HG03575 (cell line): ENCODE measurements at regions not wholly inside any gene's neighbourhood (a gene's known extent, or its start where the extent isn't known, plus 50 kb on each side); places are given as distances from the start of the nearest gene placed in this dataset.

Experiments
- ATAC-seq: cut with Tn5 transposase; IDR thresholded peaks from one replicate; pipeline ENCODE4 v1.9.1; 2021; ENCODE audit not compliant: unreplicated experiment, insufficient number of reproducible peaks, low FRiP score; ENCODE audit errors: extremely low read depth

DNA sequence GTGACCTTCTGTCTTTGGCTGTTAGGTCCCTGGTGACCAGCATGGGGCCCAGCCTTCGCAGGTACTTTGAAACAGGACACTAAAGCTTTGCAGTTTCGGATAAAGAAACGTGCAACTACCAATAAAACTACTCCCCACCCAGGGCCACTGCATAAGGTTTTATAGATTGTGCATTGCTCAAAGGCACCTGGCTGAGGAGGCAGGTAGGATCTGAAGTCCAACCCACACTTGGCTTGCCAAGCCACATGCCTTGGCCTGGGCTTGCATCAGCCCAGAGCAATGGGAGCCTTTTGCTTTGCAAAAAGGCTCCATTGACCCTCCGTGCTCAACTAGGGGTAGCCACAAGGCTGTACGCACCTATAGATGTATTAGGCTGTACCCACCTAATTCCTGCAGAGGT is 84.4 kb upstream of the SYT6 start:
- no peak for ATAC-seq

DNA sequence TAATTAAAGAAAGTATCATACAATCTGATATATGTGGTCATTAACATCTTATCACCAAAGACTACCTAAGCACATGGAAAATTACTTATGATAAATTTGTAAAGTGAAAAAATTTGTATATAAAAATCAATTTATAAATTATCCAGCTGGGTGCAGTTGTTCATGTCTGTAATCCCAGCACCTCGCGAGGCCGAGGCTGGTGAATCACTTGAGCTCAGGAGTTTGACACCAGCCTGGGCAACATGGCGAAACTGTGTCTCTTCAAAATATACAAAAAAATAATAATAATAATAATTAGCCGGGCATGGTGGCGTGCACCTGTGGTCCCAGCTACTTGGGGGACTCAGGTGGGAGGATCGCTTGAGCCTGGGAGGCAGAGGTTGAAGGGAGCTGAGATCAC is 82.8 kb upstream of the SYT6 start:
- ATAC-seq = no peak

DNA sequence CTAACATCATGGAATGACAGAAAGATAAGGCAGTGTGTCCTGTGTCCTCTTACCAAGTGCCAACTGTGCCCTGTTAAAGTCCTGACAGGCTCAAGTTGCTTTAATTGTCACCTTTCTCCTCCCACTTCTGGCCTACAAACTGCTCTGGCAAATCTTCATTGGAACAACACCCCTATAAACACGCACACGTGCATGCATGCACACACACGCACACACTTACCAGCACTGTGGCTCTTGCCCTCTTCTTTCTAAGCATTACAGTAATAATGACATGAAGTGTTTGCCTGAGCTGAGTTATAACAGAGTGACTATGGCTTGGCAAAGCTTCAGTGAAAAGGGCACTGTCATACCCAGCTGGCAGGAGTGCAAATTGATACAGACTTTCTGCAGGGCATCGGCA is 82.3 kb upstream of the SYT6 start:
- ATAC-seq = no peak

DNA sequence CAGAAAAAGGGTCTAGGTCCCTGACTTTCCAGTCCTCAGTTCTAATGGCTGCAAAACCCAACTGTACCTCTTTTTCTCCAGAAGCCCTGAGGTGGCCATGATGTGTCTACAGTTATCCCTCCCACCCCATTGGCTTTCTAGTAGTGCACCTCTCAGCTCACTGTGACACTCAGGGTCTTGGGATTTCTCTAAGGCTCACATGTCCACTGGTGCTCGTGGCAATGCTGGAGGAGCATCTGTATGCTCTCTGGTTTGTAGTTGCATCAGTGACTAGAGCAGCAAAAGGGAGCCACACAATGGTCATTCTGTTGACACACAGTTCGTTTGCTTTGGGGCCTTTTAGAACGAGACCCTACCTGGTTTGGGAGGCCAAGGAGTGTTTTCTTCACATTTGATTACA is 81.6 kb upstream of the SYT6 start:
- no peak for ATAC-seq

DNA sequence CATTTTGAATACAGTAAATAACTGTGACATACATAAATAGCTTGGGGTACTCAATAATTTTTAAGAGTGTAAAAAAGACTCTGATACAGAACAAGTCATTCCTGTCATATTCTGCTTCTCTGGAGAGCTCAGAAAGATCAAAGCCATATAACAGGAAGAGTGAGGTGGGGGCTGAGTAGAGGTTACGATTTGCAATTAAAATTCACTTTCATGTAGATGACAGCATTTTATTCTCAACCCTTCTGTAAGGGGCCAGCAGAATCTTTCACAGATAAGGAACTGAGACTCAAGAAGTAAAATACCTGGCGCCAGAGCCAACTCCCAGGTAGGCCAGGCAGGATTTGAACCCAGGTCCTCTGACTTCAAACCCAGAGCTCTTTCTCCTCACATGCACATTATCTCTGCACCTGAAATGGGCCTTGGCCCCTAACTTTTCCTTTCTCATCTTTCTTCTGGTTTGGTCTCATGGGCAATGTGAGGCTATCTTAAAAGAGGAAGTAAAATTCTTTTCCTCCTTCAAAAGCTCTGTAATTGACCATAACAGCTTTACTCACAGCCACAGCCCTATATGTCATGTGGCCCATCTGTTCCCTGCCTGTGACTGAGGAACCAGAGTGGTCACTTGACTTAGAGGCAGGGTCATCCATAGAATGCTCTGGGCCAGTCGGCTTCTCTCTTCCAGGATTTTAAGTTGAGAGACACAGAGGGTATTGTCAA is 80.9 kb upstream of the SYT6 start:
- ATAC-seq = no peak

DNA sequence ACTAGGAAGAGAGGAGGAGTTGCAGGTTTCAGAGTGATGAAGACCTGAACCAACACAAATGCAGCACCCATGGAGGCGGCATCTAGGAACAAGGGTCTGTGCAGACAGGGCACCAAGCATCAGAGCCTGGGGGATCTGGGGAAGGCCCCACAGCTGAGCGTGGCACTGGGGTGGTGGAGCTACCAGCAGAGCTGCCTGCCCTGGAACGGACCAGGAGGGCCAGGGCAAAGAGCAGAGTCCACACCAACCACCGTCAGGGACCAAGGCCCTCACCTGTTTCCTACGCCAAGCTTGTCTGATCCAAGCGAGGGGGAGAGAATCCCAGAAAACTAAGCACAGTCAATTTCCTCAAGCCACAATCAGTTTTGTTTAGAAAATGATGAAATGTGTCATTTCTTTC is 79.0 kb upstream of the SYT6 start:
- no peak for ATAC-seq

DNA sequence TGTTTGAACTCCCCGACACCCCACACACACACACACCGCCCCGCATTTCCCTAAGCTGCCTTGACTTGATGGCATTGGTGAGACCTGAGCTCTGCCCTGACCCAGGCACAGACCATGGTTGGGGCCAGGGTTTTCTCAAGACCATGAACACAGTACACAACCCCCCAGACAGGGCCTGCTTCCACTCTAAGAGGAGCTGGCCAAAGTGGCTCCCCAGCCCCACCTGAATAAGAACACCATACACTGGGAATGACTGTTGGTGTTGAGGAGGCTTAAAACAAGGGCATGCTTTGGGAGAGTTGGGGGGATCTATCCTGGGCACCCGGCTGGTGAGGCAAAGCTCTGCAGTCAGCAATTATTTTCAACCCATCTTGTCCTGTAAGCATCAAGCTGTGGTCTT is 77.6 kb upstream of the SYT6 start:
- ATAC-seq = no peak

DNA sequence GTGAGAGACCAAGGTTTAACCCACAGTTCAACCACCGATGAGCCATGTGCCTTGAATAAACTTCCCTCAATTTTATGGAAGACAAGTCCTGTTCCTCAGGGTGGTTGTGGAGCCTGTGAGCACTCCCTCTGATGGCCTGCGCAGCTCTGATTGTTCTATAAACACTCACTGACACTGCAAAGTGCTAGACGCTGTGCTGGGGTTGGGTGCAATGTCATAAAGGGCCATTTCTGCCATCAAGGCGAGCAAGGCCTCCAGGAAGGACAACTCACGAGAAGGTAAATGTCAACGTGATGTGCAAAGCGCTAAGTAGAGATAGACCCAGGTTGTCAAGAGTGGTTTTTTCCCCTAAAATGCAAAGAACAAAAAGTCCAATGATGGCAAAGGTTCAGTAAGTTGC is 75.7 kb upstream of the SYT6 start:
- no peak for ATAC-seq

DNA sequence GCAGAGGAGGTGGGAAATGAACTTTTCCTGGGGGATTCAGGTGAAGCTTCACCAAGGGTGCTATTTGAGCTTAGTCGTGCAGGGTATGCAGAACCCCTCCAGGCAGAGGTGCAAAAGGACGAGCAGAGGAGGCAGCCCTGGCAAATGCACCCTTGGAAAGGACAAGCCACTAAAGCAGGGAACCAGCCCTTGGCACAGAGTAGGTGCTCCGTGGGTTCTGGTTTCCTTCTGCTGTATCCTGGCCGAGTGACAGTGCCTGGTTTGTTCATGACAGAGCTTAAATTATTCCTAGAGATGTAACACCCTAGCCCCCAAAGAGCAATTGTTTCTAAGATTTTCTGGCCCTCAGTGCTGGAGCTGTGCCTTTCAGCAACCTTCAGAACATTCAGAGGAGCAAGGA is 73.4 kb upstream of the SYT6 start:
- no peak for ATAC-seq

DNA sequence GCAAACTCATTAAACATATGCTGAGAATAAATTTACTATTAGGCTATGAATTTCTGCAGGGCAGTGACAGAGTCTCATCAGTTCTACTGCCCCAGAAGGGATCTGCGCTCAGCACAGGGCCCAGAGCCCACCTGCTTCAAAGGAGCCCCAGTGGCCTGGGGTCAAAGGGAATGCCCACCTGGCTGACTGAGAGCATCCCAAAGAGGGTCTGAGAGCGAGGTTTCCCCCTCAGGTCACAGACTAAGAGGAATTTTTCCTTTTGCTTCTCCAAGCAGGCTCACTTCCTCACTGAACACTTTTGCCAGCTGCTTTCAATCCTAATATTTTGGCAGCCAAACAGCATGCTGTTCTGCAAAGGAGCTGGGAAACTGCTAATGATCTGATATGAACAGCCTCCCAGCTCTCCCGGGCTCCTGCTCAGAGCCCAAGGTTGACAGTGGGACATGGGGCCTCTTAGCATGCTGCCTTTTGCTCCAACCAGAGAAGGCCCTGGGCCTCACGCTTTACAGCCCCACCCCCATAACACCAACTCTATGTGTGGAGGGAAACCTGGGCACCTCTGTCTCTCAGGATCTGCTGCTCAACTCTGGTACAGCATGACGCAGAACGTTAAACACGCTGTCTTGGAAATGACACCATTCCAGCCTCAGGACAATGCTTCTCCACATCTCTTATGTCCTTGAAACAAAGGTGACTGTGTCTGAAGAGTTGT is 70.7 kb upstream of the SYT6 start:
- no peak for ATAC-seq

DNA sequence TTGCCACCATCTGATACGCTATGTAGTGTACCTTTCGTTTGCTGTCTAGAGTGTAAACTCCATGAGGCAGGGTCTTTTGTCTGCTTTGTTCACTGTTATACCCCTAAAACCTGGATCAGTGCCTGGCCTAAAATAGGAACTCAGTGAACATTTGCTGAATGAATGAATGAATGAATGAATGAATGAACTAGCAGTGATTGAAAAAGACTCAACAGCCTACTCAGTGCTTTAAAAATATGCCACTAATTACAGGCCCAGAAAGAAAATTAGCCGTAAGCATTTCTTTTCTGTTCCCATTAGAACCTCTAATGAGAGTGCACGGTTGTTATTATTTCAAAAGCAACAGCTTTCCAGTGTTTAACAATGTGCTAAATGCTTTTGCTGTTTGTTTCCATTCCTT is 69.3 kb upstream of the SYT6 start:
- no peak for ATAC-seq

DNA sequence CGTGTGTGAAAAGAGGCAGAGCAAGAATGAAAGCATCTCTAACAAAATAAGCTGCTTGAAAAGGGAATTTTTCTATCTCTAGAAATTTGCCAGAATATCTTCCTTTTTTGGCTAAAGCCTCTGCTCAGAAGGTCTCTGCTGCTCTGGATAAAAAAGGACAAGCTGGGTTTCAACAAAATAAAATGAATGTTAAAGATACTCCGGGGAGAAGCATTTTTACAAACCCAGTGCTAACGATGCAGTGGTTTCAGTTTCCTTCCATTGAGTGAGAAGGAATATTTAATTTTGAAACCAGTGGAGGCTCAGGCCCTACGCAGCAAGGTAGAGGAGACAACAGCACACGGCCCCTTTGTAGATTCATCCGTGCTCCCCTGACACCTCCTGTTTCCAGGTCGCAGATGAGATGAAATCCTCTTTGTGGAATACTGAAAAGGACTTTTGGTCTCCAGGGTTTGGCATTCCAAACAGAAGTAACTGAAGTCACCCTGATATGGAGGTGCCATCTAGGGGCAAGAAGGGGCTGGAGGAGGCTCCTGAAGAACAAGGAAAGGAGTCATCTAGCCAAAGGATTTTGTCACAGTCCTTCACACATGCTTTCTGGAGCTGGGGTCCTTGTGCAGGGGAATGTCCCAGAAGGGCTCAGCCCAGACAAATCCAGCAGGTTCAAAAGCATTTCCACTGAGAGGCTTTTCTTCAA is 65.7 kb upstream of the SYT6 start:
- no peak for ATAC-seq

DNA sequence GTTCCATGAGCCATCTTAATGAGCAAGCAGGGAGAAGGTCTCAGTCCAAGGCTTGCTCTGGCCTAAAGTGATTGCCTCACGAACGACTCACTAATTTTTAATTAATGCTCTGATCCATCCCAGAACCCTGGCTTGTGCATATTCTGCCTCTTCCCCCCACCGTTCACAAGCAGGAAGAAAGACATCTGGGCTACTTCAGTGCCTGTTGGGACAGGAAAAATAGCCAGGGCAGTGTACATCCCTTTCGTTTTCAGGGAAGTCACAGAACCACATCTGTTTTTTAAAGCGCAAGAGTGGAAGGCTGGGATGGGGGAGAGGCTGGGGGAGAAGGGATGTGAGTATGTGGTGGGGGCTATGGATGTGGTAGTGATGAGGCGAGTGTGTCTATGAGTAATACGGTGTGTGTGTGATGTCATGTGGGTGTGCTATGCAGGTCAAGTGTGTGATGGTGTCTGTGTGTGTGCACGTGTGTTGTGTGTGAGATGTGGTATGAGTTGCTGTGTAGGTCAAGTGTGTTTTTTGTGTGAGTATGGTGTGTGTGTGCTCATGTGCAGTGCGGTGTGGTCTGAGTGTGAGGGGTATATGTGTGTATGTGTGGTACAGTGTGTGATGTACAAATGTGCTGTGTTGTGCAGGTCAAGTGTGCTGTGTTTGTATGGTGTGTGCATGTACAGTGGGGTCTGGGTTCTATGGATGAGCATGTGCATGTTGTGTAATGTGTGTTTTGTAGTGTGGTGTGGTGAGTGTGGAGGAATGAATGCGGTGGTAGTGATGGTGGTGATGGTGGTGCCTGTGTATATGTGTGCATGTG is 64.9 kb upstream of the SYT6 start:
- ATAC-seq = no peak

DNA sequence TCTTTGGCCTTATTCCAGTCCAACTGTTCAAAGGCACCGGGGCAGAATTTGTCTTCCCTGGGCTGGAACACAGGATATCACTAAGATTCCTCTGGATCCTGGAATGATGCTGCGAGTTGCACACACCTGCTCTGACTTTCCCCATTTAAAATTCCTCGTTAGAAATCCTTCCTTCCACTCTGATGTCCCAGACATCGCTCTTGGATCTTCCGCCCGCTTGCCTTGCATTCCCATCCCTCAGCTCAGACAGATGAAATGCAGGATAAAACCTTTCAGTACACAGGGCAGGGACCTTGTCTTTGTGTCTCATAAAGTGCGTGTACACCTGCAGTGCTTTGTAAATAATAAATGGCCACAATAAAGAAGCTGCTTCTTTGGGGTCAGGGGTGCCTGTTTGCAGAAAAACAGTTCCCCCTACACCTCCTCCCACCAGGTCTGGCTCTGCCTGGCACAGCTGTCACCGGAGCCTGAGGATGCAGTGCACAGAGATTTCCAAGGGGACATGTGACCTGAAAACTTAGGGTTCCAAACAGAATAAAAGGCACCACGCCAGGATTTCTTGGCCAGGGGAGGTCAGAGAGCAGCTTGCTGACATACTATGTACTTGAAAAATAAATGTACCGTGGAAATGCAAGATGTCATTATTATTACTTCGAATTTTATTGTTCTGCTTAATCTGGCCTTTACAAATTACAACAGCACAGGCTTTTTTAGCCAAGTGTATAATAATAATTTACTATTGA is 62.9 kb upstream of the SYT6 start:
- no peak for ATAC-seq

DNA sequence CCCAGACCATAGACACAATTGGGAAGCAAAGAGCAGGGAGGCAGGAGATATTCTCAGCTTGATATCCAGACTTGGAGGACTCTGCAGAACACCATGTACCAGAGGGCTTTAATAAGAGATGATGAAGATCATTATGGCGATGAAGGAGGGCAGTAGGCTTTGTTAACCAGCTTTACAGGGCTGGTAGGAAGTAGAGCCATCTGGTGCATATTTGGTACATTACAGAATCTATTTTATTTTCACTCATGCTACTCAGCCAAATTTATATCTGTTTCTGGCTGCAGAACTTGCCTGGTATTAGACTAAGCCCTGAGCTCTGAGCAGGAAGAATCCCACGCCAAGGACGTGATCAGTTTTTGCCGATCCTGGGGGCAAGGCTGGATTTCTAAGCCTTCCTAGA is 61.8 kb upstream of the SYT6 start:
- no peak for ATAC-seq

DNA sequence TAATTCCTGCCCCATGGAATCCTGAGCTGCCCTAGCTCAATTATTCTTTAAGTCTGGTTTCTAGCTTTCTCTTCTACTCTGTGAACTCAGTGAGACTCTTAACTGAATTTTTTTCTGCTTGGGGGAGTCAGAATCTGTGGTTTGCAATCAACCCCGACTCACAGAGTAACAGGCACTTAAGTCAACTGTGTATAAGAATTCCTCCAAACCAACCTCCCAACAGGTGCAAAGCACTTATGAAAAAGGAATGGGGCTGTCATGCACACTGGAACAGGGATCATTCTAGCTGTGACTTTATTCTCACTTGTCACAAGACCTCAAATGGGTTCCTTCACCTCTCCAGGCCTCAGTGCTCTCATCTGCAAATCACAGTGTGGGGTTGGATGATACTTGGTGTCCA is 60.3 kb upstream of the SYT6 start:
- no peak for ATAC-seq

DNA sequence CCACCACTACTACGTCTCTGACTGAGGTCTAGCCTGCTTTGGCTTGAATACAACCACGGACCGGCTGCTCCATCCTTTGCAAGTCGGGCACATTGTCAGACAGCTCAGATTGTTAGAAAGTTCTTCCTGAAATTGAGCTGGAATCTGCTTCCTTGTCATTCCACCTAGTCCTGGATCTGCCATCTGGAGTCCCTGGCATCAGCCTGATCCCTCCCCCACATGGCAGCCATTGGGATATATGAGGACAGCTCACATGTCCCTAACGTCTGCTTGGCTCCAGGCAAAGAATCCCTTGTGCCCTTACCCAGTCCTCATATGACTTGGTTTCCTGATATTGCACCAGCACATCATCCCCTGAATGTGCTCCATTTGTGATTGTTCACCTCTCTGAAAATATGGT is 56.3 kb upstream of the SYT6 start:
- ATAC-seq = no peak

DNA sequence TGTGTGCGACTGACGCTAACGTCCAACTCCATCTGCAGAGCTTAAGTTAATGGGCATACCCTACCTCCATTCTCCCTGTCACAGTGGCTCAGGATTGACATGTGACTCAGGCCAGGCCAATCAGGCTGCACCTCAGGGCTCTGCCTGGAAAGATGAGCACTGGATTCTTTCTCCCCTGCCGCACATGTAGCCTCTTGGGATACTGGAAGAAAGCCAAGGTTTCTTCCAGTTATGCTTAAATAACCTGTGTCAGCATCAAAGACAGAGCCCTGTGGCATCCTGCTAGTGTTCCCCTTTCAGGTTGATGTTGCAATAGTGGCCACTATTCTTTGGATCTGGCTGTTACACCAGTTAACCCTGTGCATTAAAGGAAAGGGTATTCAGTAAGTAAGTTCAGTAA is 55.0 kb upstream of the SYT6 start:
- no peak for ATAC-seq

DNA sequence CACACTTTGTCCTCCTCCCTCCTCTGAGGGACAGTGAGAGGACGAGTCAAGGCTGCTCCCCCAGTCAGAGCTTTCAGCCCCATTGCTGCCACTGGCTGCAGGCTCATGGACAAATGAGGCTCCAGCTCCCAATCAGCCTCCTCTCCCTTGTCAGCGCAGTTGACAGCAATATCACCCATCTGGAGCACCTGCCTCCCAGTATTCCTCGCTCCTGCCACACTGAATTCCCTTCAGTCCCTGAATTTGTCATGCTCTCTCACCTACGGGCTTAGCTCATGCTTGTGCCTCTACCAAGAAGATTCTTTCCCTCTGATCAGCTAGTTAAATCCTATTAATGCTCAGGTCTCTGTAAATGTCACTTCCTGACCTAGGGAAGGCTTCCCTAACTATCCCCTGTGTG is 54.4 kb upstream of the SYT6 start:
- no peak for ATAC-seq
